DOHH2 (cell line): ENCODE measurements at regions not wholly inside any gene's neighbourhood (a gene's known extent, or its start where the extent isn't known, plus 50 kb on each side); places are given as distances from the start of the nearest gene placed in this dataset.

Experiments
- CTCF ChIP-seq: fragments of 200-600 bp; sonication (generic); IDR thresholded peaks from one replicate; pipeline ENCODE4 v1.5.1; 2014; ENCODE audit warnings: antibody characterized with exemption, mild to moderate bottlenecking, low read depth, low read length; ENCODE audit not compliant: poor library complexity, severe bottlenecking
- EZH2phosphoT487 ChIP-seq: fragments of 200-600 bp; sonication (generic); IDR thresholded peaks from 2 replicates; pipeline ENCODE4 v1.6.1; 2017; ENCODE audit warnings: borderline replicate concordance, mild to moderate bottlenecking, antibody characterized with exemption, low read length, moderate library complexity, mixed read lengths

DNA sequence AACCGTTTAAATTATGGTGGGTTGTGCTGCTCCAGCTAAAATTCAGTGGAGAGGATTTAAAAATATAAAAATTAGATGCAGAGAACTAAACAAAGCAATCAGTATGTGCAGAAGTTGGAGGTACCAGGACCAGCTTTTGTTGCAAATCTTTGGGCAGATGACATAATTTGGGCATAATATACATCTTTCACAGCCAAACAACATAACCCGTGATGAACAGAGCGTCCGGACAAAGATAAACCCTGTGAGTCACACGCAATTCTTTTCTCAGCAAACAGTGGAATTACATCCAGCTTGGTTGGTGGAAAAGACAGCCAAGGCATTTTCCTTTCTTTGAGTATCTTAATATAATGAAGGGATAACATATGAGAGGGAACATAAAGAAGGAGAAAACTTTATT is 419.4 kb upstream of the ADAMTS9 start:
- no peak for TF ChIP-seq CTCF
- TF ChIP-seq EZH2phosphoT487, result no peak
